HEK293 (cell line): ENCODE measurements at regions not wholly inside any gene's neighbourhood (a gene's known extent, or its start where the extent isn't known, plus 50 kb on each side); places are given as distances from the start of the nearest gene placed in this dataset.

ENCODE experiments used
- CTCF ChIA-PET: fragments of 350-600 bp; formaldehyde crosslinking; extraction: SDS; loops from one replicate; lab custom pipeline; 2021; ENCODE audit warnings: antibody characterized with exemption; lab: Yijun Ruan, JAX
- POLR2A ChIA-PET: fragments of 300-600 bp; formaldehyde crosslinking; extraction: SDS; loops from one replicate; lab custom pipeline; 2020; ENCODE audit warnings: antibody characterized with exemption, inconsistent platforms; lab: Yijun Ruan, JAX
- H3K27ac ChIP-seq: fragments of 200-500 bp; sonication (Bioruptor generic); 2 replicates; pipeline ENCODE4 v1.5.1; 2014; ENCODE audit warnings: low read depth, low read length, control low read depth, inconsistent platforms; ENCODE audit errors: extremely low read depth
- H3K36me3 ChIP-seq, 2 experiments: fragments of 200-500 bp in 1 of 2; sonication (Bioruptor generic) in 1 of 2; 1 replicate in 1 of 2; 2 replicates in 1 of 2; pipeline ENCODE4 v1.5.1; 2014 to 2017; ENCODE audit warnings: inconsistent platforms in 2 of 2, low read length in 2 of 2; ENCODE audit not compliant: control insufficient read depth in 2 of 2, insufficient read depth in 1 of 2
- H3K4me1 ChIP-seq: fragments of 200-500 bp; sonication (Bioruptor generic); 2 replicates; pipeline ENCODE4 v1.5.1; 2014; ENCODE audit warnings: mild to moderate bottlenecking, low read length, inconsistent platforms; ENCODE audit not compliant: control insufficient read depth, insufficient read depth
- H3K4me3 ChIP-seq: 2 replicates; pipeline ENCODE4 v1.5.1; 2011; ENCODE audit warnings: low read depth, mild to moderate bottlenecking, control low read depth, low read length, moderate library complexity
- H3K9me3 ChIP-seq: fragments of 200-500 bp; sonication (Bioruptor generic); 2 replicates; pipeline ENCODE4 v1.5.1; 2014; ENCODE audit warnings: low read depth, low read length, inconsistent platforms; ENCODE audit not compliant: control insufficient read depth, insufficient read depth
- ATF2 ChIP-seq: fragments of 450-650 bp; formaldehyde crosslinking; IDR thresholded peaks from 2 replicates; pipeline ENCODE4 v1.5.1; 2016; ENCODE audit warnings: missing biosample characterization, missing genetic modification characterization, low read depth
- BCL11A ChIP-seq: fragments of 450-650 bp; formaldehyde crosslinking; IDR thresholded peaks from 2 replicates; pipeline ENCODE4 v1.5.1; 2016; ENCODE audit warnings: low read depth, missing biosample characterization, missing genetic modification characterization
- PRDM10 ChIP-seq: fragments of 450-650 bp; formaldehyde crosslinking; IDR thresholded peaks from 2 replicates; pipeline ENCODE4 v1.5.1; 2016; ENCODE audit warnings: missing biosample characterization, missing genetic modification characterization
- PRDM2 ChIP-seq: fragments of 450-650 bp; formaldehyde crosslinking; IDR thresholded peaks from 2 replicates; pipeline ENCODE4 v1.5.1; 2016; ENCODE audit warnings: missing biosample characterization, missing genetic modification characterization, borderline replicate concordance
- REST ChIP-seq: fragments of 450-650 bp; formaldehyde crosslinking; IDR thresholded peaks from 2 replicates; pipeline ENCODE4 v1.5.1; 2016; ENCODE audit warnings: missing biosample characterization, missing genetic modification characterization
- ZBTB1 ChIP-seq: fragments of 450-650 bp; formaldehyde crosslinking; IDR thresholded peaks from 2 replicates; pipeline ENCODE4 v1.5.1; 2016; ENCODE audit warnings: missing biosample characterization, missing genetic modification characterization
- ZBTB6 ChIP-seq: fragments of 450-650 bp; formaldehyde crosslinking; IDR thresholded peaks from 2 replicates; pipeline ENCODE4 v1.5.1; 2017; ENCODE audit warnings: missing biosample characterization, missing genetic modification characterization
- ZNF121 ChIP-seq: fragments of 450-650 bp; formaldehyde crosslinking; IDR thresholded peaks from 2 replicates; pipeline ENCODE4 v1.5.1; 2016; ENCODE audit warnings: missing biosample characterization, missing genetic modification characterization
- ZNF148 ChIP-seq: fragments of 450-650 bp; formaldehyde crosslinking; IDR thresholded peaks from 2 replicates; pipeline ENCODE4 v1.5.0; 2017; ENCODE audit warnings: missing biosample characterization, missing genetic modification characterization, borderline replicate concordance
- ZNF366 ChIP-seq: fragments of 450-650 bp; formaldehyde crosslinking; conservative IDR thresholded peaks from 2 replicates; pipeline ENCODE4 v1.5.1; 2016; ENCODE audit warnings: missing biosample characterization, missing genetic modification characterization
- ZNF391 ChIP-seq: fragments of 450-650 bp; formaldehyde crosslinking; IDR thresholded peaks from 2 replicates; pipeline ENCODE4 v1.5.1; 2016; ENCODE audit warnings: low read depth, missing biosample characterization, missing genetic modification characterization, borderline replicate concordance
- ZNF473 ChIP-seq: fragments of 450-650 bp; formaldehyde crosslinking; IDR thresholded peaks from 2 replicates; pipeline ENCODE4 v1.5.1; 2017; ENCODE audit warnings: missing biosample characterization, missing genetic modification characterization
- ZNF571 ChIP-seq: fragments of 450-650 bp; formaldehyde crosslinking; IDR thresholded peaks from 2 replicates; pipeline ENCODE4 v1.5.0; 2017; ENCODE audit warnings: missing biosample characterization, missing genetic modification characterization
- ZNF585B ChIP-seq: fragments of 450-650 bp; formaldehyde crosslinking; IDR thresholded peaks from 2 replicates; pipeline ENCODE4 v1.5.1; 2016; ENCODE audit warnings: missing biosample characterization, missing genetic modification characterization
- ZNF654 ChIP-seq: fragments of 450-650 bp; formaldehyde crosslinking; IDR thresholded peaks from 2 replicates; pipeline ENCODE4 v1.5.1; 2016; ENCODE audit warnings: low read depth, missing biosample characterization, missing genetic modification characterization
- ZNF660 ChIP-seq: fragments of 450-650 bp; IDR thresholded peaks from 2 replicates; pipeline ENCODE4 v1.5.1; 2018; ENCODE audit warnings: missing biosample characterization, mild to moderate bottlenecking, missing genetic modification characterization
- ZNF791 ChIP-seq: fragments of 450-650 bp; formaldehyde crosslinking; IDR thresholded peaks from 2 replicates; pipeline ENCODE4 v1.5.1; 2016; ENCODE audit warnings: missing biosample characterization, missing genetic modification characterization
- ZSCAN16 ChIP-seq: fragments of 450-650 bp; formaldehyde crosslinking; IDR thresholded peaks from 2 replicates; pipeline ENCODE4 v1.5.1; 2016; ENCODE audit warnings: missing biosample characterization, missing genetic modification characterization
- ZXDB ChIP-seq: fragments of 450-650 bp; formaldehyde crosslinking; IDR thresholded peaks from 2 replicates; pipeline ENCODE4 v1.5.1; 2016; ENCODE audit warnings: missing biosample characterization, missing genetic modification characterization

- ChIA-PET POLR2A (no interaction called here), CTCF (interaction anchor here (0.6 kb wide), 1 partner anchor 203 kb away, joined by 3 read pairs; no protein-coding TSS in a partner anchor)
- H3K9me3 ChIP-seq = no peaks in the 10 kb centered on the region
- no peak overlapping the region for H3K27ac ChIP-seq
- no peaks in the 10 kb centered on the region for H3K4me1 ChIP-seq
- no peaks in the 10 kb centered on the region for H3K36me3 ChIP-seq
- no peak for TF ChIP-seq ZNF585B
- TF ChIP-seq PRDM10 (tag by site-specific recombination) = no peak
- no peak for TF ChIP-seq ZNF148 (tag by site-specific recombination)
- no peak for TF ChIP-seq ATF2 (tag by site-specific recombination)
- TF ChIP-seq BCL11A (tag by site-specific recombination) = no peak
- no peak for TF ChIP-seq ZNF391
- TF ChIP-seq ZBTB6 (tag by site-specific recombination) = no peak
- TF ChIP-seq ZNF660 = no peak
- TF ChIP-seq REST (tag by site-specific recombination) = no peak
- no peak for TF ChIP-seq ZNF473 (tag by site-specific recombination)
- TF ChIP-seq PRDM2 (tag by site-specific recombination) = no peak
- no peak for TF ChIP-seq ZSCAN16 (tag by site-specific recombination)
- TF ChIP-seq ZNF791 (tag by site-specific recombination) = no peak
- no peak for TF ChIP-seq ZBTB1 (tag by site-specific recombination)
- no peak for TF ChIP-seq ZNF121 (tag by site-specific recombination)
- TF ChIP-seq ZNF366 = no peak
- no peak for TF ChIP-seq ZXDB (tag by site-specific recombination)
- TF ChIP-seq ZNF571 (tag by site-specific recombination) = no peak
- TF ChIP-seq ZNF654 (tag by site-specific recombination) = no peak
- no peak overlapping the region for H3K4me3 ChIP-seq
Measured at GRCh38 chr11:121904148-121904547, 211.9 kb downstream of the BLID start.
